Ramos (cell line): ENCODE measurements at regions not wholly inside any gene's neighbourhood (a gene's known extent, or its start where the extent isn't known, plus 50 kb on each side); places are given as distances from the start of the nearest gene placed in this dataset.

ENCODE experiments used
- in situ Hi-C: fragments of 300-500 bp; cut with MboI; formaldehyde crosslinking; loops from one replicate; pipeline ENCODE4 v1.14.3; 2022; ENCODE audit warnings: low sequenced_read_pairs; ENCODE audit not compliant: unreplicated experiment

DNA sequence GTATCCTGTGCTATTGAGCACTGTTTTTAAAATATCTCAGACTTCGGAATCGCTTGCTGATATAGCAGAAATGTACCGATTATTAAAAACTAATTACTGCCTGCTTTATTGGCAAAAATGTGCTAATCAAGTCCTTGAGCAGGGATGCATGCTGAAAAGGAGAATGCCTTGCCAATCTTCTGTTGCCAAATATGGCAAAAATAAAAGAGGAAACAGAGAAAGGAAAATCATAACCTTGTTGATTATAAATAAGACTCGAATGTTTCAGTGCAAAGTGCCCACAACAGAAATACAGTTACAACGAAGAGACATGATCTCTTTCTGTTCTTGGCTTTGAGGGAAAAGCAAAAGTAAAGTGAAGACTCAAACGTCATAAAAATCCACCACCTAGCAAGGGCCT is 248.5 kb downstream of the TMEM182 start:
- in situ Hi-C loops: no loop called here

DNA sequence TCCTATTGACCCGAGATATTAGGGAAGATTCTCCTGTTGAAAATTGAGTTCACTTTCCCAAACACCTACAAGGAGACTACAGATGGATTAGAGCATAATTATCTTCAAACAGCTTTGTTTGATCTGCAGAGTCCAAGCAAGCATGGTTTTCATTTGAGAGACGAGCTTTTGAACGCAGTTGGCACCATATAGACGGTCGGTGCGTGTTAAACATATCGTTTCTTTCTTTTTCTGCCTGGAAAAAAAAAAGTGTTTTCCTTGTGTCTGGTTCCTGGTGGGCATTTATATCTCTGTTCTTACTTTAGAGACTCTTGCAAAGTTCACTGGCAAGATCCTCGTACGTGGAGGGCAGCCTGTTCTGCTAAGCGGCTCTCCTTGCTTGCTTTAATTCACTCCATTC is 248.9 kb downstream of the TMEM182 start:
- in situ Hi-C loops: no loop called here

DNA sequence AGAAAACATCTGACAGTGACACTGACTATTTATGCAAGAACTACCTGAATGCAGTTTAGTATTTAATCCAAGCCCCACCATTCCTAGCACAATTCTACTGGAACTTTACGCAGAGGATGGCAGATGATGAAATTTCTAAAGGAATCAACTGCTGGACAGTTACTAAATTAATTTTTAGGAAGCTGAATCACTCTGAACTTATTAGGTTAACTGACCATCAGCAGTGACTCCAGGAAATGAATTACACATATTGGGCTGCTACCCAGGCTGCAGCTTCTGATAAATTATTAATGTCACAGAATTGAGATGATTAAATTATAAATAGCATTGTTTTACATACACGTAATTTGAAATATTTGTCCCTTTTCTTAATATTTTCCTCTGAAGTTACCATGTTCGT is 250.8 kb downstream of the TMEM182 start:
- in situ Hi-C loops: no loop called here

GRCh38 chr2:103025056-103025455 is 263.2 kb downstream of the TMEM182 start:
- in situ Hi-C loops: no loop called here

DNA sequence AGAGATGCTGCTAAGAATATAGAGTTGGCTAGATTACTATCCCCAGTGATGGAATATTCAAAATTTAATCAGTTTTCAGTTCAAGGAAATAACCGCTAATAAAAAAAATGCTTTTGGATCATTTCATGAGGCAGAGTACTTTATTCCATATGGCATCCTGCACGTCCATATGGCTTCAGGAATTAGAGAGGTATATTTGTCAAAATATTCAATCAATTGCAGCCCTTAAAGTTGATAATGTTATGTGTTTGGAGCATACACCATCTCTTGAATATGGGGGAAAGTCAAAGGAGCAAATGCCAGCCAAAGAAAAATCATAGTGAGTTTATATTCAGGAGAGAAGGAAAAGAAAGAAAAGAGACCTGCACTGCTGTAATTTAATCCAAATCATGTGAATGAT is 266.4 kb downstream of the TMEM182 start:
- in situ Hi-C loops: no loop called here
